Epithelial cell of prostate (primary cell): ENCODE measurements at regions not wholly inside any gene's neighbourhood (a gene's known extent, or its start where the extent isn't known, plus 50 kb on each side); places are given as distances from the start of the nearest gene placed in this dataset.

Source experiments
- DNase-seq: peaks from one replicate; pipeline ENCODE4 v3.0.0-alpha.2; 2011; ENCODE audit warnings: low read depth, low spot score
- H3K27ac ChIP-seq: fragments of 450-650 bp; 2 replicates; pipeline ENCODE4 v1.5.1; 2017; ENCODE audit warnings: mild to moderate bottlenecking

DNA sequence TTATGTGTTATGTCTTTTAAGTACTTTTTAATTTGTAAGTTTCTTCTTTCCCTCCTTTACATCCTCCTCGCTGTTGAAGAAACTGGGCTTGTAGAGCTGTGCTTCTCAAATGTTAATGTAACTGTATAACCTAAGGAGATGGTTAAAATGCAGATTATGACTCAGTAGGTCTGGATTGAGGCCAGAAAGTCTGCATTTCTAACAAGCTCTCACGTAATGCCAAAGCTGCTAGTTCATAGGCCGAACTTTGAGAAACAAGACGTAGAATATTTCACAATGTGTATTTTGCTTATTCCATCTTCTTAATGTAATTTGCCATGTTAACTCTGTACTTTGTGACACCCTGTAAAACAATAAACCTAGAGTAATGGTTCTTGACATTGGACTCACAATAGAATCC is 193.3 kb upstream of the SYT1 start:
- no peak overlapping the region for H3K27ac ChIP-seq

DNA sequence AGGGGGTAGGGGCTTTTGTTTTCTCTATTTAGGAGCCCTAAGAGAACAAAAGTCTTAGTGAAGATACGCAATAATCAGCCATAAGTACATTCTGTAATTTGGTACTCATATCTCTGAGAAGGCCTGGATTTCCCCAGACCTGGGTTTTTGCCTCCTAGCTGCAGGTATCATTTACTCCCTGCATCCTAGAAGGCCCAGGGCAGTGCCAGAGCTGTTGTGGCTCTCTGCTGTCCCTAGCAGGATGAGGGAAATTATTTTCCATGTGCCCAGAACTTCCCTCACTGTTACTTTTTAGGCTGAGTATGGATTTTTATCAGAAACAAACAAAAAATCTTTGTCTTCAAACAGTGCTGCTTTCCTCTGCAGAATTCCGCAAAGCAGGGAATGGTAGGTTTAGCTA is 192.5 kb upstream of the SYT1 start:
- no peak for DNase-seq
- H3K27ac ChIP-seq = no peak overlapping the region

More for the DNA sequence above, 193.3 kb upstream of the SYT1 start:
- no peak for DNase-seq

DNA sequence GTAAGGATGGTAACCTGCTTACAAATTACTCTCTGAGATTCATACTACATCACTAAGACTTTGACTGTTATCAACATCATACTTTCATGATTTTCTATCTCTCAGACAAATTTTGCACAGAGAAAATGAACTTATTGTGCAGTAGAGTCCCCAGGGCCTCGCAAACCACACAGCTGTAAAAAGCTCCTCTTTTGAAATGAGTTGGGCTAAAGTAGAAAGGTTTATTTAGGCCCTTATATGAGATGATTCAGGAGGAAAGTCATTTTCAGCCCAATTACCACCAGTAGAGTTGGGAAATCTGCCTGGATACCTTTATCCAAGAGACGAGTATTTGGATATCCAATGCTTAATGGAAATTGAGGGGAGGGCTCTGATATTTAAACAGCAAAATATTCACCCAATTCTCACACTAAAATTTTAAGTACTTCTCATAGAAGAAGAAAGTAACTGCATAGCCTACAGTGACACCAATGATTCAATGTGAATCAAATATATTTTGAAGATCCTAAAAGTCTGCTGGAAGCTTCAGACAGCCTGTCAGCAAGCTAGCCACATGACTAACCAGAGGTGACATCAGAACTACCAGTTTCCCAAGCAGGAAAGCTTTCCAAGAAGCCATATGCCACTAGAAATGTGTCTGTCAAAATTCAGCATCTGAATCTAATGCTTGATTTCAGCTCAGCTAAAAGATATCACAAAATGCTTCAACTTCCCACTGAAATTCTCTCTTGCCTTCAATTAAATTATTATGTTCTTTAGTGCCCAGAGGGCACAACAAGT is 190.1 kb upstream of the SYT1 start:
- no peak overlapping the region for H3K27ac ChIP-seq
- no peak for DNase-seq

DNA sequence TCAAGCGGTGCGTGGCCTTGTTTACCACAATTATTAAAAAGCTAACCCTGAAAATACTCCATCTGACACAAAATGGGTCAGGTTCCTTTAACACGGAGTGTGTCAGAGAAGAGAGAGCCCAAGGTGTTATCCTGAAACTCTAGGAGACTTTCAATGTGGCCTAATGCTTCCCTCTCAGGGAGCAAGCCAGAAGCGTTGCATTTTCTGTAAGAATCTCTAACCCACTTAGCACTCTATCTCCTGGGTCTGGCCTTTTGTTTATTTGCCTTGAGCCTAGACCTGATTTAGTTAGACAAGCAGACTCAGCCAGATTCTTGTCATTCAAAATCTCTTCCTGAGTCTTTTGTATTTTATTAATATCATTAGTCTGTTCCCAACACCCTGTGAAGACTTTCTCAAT is 184.0 kb upstream of the SYT1 start:
- DNase-seq = no peak
- no peak overlapping the region for H3K27ac ChIP-seq

DNA sequence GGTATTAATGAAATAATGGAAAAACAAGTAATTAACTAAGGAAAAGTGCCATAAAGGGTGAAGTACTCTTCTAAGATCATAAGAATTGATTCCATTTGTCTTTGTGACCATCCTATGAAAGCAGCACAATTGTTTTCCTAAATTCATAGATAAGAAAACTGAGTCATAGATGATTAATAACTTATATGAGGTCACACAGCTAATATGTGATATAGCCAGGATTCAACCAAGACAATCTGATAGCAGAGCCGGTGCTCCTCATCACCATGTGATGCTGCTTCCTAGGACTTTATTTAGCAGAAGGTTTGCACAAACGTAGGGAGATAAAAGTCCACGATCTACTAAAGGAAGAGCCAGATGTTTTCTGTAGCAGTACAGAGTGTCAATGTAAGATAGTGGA is 181.5 kb upstream of the SYT1 start:
- no peak for DNase-seq
- no peak overlapping the region for H3K27ac ChIP-seq

DNA sequence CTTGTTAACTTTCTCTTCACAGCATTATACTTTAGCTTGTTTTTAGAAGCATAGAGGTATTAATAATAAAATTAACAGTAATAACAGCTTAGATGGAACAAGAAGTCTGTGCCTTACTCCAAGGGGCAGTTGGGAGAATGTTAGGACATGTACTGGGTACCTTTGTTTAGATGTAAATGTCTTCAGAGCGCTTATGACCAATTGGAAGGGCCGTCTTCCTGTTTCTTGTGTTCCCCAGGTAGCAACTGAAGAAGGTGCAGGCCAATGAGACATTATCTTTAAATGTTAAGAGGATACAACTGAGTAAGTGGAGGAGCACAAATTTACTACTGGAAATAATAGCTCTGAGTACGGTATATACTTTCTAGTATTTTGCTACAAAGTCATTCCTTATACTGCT is 180.9 kb upstream of the SYT1 start:
- H3K27ac ChIP-seq = no peak overlapping the region
- no peak for DNase-seq

DNA sequence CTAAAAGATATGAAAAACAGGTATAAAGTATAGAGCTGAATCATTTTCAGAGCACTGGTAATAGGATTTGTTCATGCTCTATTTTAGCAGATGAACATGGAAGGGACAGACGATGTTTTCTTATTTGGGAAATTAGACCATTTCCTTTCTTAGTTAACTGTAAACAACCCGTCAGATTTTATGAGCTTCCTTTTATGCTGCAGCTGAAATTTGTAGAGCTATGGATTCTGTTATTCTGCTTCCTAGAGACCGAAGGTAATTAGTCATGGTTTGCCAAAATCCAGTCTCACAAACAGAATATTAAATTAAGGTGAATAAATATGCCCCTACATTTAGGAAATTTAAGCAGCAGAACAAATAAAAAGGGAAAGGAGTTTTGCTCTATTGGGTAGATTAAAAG is 180.2 kb upstream of the SYT1 start:
- no peak for DNase-seq
- no peak overlapping the region for H3K27ac ChIP-seq

DNA sequence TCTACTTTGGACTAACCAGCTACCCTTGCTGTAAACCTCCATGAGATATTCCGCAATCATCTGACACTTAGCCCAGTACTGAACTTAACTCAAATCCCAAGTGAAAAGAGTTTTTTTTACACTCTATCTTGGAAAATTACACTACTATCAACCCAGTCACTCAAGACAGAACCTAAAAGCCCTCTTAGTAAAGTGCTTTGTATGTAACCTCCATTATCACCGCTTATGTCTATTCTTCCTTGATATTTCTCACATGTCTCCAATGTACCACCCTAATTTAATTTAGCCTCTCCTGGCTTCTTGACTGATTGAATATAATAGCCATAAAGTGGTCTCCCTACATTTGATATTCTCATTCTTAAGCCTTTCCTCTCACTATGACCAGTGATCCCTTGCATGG is 168.8 kb upstream of the SYT1 start:
- H3K27ac ChIP-seq = no peak overlapping the region
- DNase-seq = no peak

DNA sequence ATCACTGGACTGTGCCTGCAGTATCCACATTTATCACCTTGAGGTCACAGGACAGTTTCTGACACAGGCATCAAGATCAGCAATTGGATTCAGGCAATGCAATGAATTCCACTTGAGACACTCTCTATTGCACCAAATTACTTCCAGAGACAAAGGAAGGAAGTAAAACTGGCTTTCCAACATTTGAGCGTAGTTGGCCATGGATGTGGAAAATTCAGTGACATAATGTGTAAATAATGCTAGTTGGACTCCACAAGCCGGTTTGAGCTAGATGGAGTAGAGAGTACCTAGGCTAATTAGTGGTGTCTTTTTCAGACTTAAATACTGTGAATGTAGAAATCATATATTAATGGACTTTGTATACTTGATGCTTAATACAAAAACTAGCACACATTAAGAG is 168.3 kb upstream of the SYT1 start:
- peak; percentile 3 for DNase-seq
- no peak overlapping the region for H3K27ac ChIP-seq

DNA sequence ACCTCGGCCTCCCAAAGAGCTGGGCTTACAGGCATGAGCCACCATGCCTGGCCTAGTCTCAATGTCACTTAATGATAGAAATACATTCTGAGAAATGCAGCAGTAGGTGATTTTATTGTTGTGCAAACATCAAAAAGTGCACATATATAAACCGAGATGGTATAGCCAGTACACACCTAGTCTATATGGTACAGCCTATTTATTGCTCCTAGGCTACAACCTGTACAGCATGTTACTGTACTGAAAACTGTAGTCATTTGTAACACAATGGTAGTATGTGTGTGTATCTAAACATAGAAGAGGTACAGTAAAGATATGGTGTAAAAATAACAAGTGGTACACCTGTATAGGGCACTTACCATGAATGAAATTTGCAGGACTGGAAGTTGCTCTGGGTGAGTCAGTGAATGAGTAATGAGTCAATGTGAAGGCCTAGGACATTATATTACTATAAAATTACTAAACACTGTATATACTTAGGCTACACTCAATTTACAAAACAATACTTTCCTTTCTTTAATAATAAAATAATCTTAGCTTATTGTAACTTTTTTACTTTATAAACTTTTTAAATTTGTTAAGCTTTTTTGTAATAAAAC is 166.7 kb upstream of the SYT1 start:
- DNase-seq = peak; percentile 16
- H3K27ac ChIP-seq = peak overlapping the region; percentile 79

DNA sequence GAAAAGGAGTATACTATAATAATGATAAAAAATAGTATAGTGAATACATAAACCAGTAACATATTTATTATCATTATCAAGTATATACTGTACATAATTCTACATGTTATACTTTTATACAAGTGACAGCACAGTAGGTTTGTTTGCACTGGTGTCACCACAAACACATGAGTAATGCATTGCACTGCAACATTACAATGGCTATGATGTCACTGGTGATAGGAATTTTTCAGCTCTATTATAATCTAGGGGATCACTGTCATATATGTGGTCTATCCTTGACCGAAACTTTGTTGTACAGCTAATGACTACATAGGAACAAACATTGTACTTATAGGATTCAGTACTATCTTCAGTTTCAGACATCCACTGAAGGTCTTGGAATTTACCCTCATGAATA is 165.8 kb upstream of the SYT1 start:
- H3K27ac ChIP-seq = peak overlapping the region; percentile 79

DNA sequence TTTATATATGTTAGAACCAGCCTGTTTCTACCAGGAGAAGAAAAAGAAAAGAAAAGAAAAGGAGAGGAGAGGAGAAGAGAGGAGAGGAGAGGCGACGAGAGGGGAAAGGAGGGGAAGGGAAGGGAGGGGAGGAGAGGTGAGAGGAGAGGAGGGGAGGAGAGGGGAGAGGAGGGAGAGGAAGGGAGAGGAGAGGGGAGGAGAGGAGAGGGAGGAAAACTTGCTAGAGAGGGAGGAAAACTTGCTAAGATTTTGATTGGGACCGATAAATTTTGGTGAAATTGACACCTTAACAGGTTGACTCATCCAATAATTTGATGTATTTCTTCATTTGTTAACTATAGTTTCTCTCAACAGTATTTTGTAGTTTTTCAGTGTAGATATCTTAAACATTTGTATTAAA is 164.0 kb upstream of the SYT1 start:
- no peak overlapping the region for H3K27ac ChIP-seq
- DNase-seq = no peak

More for the DNA sequence above, 165.8 kb upstream of the SYT1 start:
- DNase-seq = peak; percentile 50

DNA sequence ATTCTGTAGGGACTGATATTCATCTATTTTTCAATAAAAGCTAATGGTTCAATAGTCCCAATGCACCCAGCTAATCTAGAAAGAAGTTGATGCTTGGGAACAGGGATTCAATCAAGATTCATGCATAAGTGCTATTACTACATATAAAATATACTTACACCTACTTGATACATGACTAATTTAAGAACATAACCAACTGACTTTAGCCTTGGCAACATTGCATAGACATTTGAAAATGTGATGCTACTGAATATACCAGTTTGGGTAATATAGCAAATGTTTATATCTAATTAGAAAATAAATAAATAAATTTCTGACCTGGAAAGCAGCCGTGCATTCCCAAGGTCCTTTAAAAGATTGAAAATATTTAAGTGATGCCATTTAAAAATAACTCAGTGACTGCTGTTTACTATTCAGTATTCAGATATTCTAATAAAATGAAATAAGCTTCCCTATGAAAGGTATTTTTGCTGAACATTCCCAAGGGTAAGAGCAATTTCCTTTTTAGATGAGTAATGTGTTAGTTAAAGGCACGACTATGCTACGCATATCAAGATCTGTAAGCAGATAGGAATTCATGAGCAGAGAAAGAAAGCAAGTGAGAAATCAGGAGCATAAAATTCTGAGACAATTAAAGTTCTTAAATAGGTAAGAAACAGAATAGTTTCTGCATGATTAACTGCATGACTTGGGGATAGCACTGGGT is 160.6 kb upstream of the SYT1 start:
- peak overlapping the region; percentile 92 for H3K27ac ChIP-seq
- peak; percentile 50 for DNase-seq

DNA sequence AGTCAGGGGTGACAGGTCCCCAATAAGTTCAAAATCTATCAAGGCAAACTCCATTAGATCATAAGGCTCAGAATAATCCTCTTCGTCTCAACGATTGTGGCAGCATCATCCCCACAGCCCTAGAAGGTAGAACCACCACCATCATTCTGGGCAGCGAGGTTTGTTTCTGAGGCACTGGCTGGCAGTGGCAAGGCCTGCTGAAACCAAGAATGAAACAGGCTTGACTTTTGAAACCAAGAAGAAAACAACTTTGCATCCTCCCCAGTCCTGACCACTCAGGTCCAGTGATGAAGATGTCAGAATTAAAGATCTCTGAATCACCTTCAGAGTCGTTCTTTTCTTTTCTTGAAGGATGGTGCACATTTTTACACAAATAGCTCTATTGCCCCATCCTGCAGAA is 152.6 kb upstream of the SYT1 start:
- H3K27ac ChIP-seq = no peak overlapping the region
- DNase-seq = no peak

DNA sequence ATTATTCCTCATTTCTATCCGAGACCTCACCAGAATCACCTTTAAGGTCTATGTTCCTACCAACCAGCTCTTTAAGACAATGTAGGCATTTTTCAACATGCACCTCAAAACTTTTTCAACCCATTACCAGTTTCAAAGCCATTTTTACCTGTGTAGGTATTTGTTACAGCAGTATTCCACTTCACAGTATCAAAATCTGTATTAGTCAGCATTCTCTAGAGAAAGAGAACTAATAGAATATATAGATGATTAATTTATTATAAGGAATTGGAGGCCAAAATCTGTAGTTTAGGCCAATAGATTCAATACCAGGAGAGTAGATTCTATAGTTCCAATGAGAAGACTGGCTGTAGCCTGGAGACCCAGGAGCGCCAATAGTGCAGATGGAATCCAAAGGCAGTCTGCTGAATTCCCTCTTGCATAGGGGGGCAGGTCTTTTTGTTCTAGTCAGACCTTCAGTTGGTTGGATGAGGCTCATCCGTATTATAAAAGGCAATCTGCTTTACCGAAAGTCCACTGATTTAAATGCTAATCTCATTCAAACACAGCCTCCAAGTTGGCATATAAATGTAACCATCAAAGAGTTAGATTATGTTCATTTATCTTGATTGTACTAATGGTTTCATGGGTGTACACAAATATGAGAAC is 151.6 kb upstream of the SYT1 start:
- DNase-seq = no peak
- H3K27ac ChIP-seq = no peak overlapping the region

DNA sequence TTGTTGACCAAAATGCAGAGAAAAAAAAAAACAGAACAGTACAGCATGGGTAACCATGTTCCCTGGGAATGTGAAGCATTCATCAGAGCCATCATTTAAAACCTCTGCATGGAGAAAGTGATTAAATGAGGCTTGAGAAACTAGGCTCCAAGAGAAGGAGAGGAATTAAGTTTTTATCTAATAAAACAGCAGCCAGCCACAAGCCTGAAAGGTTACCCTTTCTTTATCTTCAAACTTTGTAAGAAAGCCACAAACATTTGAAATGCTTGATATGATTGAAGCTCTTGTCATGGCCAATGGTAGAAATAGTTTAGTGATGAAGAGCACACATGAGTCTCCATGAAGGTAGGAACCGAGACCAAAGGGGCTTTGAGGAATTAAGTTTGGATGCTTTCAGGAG is 144.9 kb upstream of the SYT1 start:
- H3K27ac ChIP-seq = no peak overlapping the region
- DNase-seq = no peak

DNA sequence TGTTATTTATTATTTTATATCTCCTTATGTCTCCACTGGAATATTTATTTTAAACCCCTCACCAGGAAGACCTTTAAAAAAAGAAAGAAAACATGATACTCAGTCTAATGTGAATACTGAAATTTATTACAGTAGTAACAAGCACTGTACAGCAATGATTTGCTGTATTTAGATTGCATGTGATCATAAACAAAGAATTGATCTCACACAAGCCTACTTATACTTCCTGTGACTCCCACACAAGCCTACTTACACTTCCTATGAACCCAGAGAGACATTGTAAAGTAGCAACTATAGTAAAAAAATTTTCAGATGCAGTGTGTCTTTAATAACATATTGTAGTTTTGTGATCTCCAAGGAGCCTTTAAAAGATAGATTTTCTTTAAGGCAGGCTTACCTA is 142.7 kb upstream of the SYT1 start:
- DNase-seq = no peak
- no peak overlapping the region for H3K27ac ChIP-seq

DNA sequence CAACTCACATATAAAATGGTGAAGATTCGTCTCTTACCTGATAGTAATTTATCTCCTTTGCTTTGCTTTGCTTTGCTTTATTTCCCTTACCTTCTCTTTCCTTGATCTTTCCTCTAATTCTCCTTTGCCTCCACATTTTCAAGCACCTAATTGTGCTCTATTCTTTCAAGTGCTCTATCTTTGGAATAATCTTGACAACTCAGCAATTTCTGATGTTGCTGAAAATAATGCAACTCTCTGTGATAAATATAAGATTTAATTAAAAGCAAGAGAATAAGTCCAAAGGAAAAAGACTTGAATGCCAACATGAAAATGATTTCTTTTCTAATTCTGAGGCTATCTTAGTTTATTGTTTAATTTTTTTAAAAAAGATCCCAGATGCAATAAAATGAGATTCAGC is 139.5 kb upstream of the SYT1 start:
- no peak for DNase-seq

DNA sequence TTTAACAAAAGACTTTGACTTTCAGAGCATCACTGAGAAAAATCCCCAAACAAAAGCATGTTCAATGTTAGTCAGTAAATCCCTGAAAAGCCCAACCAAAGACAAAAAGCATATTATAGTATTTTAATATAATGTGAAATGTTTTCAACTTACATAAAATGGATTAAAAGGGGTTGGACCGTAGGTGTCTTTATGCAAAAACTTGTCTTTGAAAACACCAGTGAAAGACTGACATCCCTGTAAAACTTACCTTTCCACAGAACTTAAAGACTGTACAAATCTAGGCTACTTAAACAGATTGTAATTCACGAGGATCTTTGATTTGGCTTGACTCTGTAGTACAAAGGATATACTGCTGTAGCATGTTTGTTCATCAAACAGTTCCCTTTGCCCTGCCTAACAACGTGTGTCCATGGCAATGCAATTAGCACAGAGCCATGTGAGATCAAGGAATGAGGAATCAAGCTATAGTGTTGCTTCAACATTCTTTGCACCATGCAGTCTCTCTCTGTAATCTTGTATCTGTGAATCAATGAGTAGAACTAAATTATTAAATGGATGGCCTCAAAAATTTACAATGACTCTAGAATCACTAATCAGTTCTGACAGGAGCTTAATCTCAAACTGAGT is 138.5 kb upstream of the SYT1 start:
- no peak for DNase-seq
- H3K27ac ChIP-seq = peak overlapping the region; percentile 4

More for the DNA sequence above, 139.5 kb upstream of the SYT1 start:
- no peak overlapping the region for H3K27ac ChIP-seq

DNA sequence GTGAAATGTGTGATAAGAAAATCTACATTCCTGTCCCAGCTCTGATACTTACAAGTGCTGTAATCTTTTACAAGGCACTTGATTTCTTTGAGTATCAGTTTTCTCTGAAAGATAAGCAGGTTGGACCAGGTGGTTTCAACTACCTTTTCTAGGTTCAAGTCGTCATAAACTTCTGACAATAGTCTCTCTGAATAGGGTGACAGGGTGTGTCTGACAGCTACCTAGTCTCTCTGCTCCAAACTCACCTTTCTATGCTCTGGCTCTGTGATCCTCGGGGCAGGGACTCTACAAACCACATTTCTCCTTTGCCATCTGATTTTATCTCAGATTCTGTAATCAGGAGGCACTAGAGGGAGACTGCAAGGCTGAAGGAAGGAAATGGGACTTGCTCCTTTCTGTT is 137.7 kb upstream of the SYT1 start:
- H3K27ac ChIP-seq = peak overlapping the region; percentile 4
- DNase-seq = no peak

DNA sequence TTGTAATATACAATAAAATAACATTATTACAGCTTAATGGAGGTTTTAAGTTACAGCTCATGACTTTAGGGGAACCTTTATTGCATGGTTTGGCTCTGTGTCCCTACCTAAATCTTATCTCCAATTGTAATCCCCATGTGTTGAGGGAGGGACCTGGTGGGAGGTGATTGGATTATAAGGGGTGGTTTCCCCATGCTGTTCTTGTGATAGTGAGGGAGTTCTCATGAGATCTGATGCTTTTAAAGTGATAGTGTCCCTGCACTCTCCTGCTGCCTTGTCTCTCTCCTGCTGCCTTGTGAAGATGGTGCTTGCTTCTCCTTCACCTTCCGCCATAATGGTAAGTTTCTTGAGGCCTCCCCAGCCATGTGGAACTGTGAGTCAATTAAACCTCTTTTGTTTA is 132.1 kb upstream of the SYT1 start:
- DNase-seq = no peak
- no peak overlapping the region for H3K27ac ChIP-seq
